ENCODE measurements at regions not wholly inside any gene's neighbourhood (a gene's known extent, or its start where the extent isn't known, plus 50 kb on each side); places are given as distances from the start of the nearest gene placed in this dataset.

- WGBS, result 49% methylated on average over 3 of the region's 3 CpGs
- peak overlapping the region; percentile 20 for H3K27ac ChIP-seq
- no peaks in the 10 kb centered on the region for H3K9me3 ChIP-seq
- H3K4me1 ChIP-seq, result peaks cover 16% of the 10 kb centered on the region
- H3K4me3 ChIP-seq, result no peak overlapping the region
- H3K36me3 ChIP-seq, result no peaks in the 10 kb centered on the region
- TF ChIP-seq POLR2AphosphoS5 (IDR thresholded peaks at IDR 0.05) (no peak), EP300 (IDR thresholded peaks at IDR 0.05) (no peak), POLR2A (IDR thresholded peaks at IDR 0.05) (no peak), CTCF (IDR thresholded peaks at IDR 0.05) (no peak)
- H3K27me3 ChIP-seq, result no peaks in the 10 kb centered on the region
- DNase-seq (ENCODE audit: low spot score in 2 of 2), result no peak
These were observed 213.7 kb upstream of the CITED2 start for GRCh38 chr6:139588076-139588639.

GRCh38 chr6:139587469-139587868 is 213.0 kb upstream of the CITED2 start:
- H3K27me3 ChIP-seq, result no peaks in the 10 kb centered on the region
- WGBS, result 82% methylated on average over 6 of the region's 6 CpGs
- H3K4me3 ChIP-seq, result no peak overlapping the region
- H3K9me3 ChIP-seq, result no peaks in the 10 kb centered on the region
- DNase-seq (ENCODE audit: low spot score in 2 of 2), result no peak
- H3K36me3 ChIP-seq, result no peaks in the 10 kb centered on the region
- TF ChIP-seq POLR2AphosphoS5 (IDR thresholded peaks at IDR 0.05) (no peak), EP300 (IDR thresholded peaks at IDR 0.05) (no peak), POLR2A (IDR thresholded peaks at IDR 0.05) (no peak), CTCF (IDR thresholded peaks at IDR 0.05) (no peak)
- peaks cover 16% of the 10 kb centered on the region for H3K4me1 ChIP-seq
- H3K27ac ChIP-seq, result peak overlapping the region; percentile 20

GRCh38 chr6:139586273-139586672 is 211.8 kb upstream of the CITED2 start:
- no peaks in the 10 kb centered on the region for H3K9me3 ChIP-seq
- no peaks in the 10 kb centered on the region for H3K36me3 ChIP-seq
- H3K4me3 ChIP-seq, result no peak overlapping the region
- no peak for DNase-seq (ENCODE audit: low spot score in 2 of 2)
- TF ChIP-seq EP300 (IDR thresholded peaks at IDR 0.05) (no peak), CTCF (IDR thresholded peaks at IDR 0.05) (no peak), POLR2AphosphoS5 (IDR thresholded peaks at IDR 0.05) (no peak), POLR2A (IDR thresholded peaks at IDR 0.05) (no peak)
- 78% methylated on average over 3 of the region's 3 CpGs for WGBS
- peaks cover 16% of the 10 kb centered on the region for H3K4me1 ChIP-seq
- H3K27me3 ChIP-seq, result no peaks in the 10 kb centered on the region
- H3K27ac ChIP-seq, result no peak overlapping the region

GRCh38 chr6:139584599-139584998 is 210.2 kb upstream of the CITED2 start:
- Histone ChIP-seq H3K4me1 (peaks cover 16% of the 10 kb centered on the region), H3K36me3 (no peaks in the 10 kb centered on the region), H3K27me3 (no peaks in the 10 kb centered on the region), H3K4me3 (no peak overlapping the region), H3K9me3 (no peaks in the 10 kb centered on the region), H3K27ac (no peak overlapping the region)
- 94% methylated on average over 1 of the region's 1 CpG for WGBS
- DNase-seq (ENCODE audit: low spot score in 2 of 2), result no peak
- no peak for TF ChIP-seq POLR2AphosphoS5 (IDR thresholded peaks at IDR 0.05)

GRCh38 chr6:139583420-139583819 is 209.0 kb upstream of the CITED2 start:
- no peaks in the 10 kb centered on the region for H3K27me3 ChIP-seq
- WGBS, result 70% methylated on average over 3 of the region's 3 CpGs
- no peaks in the 10 kb centered on the region for H3K36me3 ChIP-seq
- no peak overlapping the region for H3K4me3 ChIP-seq
- no peak for DNase-seq (ENCODE audit: low spot score in 2 of 2)
- H3K27ac ChIP-seq, result no peak overlapping the region
- no peaks in the 10 kb centered on the region for H3K9me3 ChIP-seq
- no peak for TF ChIP-seq POLR2A (IDR thresholded peaks at IDR 0.05)
- TF ChIP-seq CTCF (IDR thresholded peaks at IDR 0.05), result no peak
- TF ChIP-seq POLR2AphosphoS5 (IDR thresholded peaks at IDR 0.05), result no peak
- TF ChIP-seq EP300 (IDR thresholded peaks at IDR 0.05), result no peak
- peaks cover 16% of the 10 kb centered on the region for H3K4me1 ChIP-seq

DNA sequence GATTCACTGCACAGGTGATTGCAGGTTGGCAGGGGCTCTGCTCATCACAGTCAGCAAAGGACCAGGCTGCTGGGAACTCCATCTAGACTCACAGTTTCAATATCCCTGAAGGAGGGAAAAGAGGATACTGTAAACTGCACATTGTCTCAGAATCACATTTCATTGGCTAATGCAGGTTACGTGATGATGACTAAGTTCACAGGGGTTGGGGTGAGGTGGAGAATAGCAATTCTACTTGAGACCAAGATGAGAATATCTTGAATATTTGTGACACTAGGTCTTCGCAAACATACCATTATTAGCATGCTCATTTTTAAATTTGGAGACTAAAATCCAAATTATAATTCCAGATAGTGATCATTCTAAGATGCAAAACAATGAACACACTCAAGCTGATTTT is 208.5 kb upstream of the CITED2 start:
- H3K4me1 ChIP-seq, result peaks cover 13% of the 10 kb centered on the region
- WGBS, result 95% methylated on average over 2 of the region's 2 CpGs
- no peak overlapping the region for H3K27ac ChIP-seq
- TF ChIP-seq POLR2A (IDR thresholded peaks at IDR 0.05) (no peak), EP300 (IDR thresholded peaks at IDR 0.05) (no peak), CTCF (IDR thresholded peaks at IDR 0.05) (no peak), POLR2AphosphoS5 (IDR thresholded peaks at IDR 0.05) (no peak)
- H3K4me3 ChIP-seq, result no peak overlapping the region
- no peaks in the 10 kb centered on the region for H3K9me3 ChIP-seq
- H3K27me3 ChIP-seq, result no peaks in the 10 kb centered on the region
- H3K36me3 ChIP-seq, result no peaks in the 10 kb centered on the region
- DNase-seq (ENCODE audit: low spot score in 2 of 2), result no peak
